MM.1S (cell line): ENCODE measurements at regions not wholly inside any gene's neighbourhood (a gene's known extent, or its start where the extent isn't known, plus 50 kb on each side); places are given as distances from the start of the nearest gene placed in this dataset.
"Not testable (repeated sequence)": the region's sequence is repeated elsewhere in the genome, so short reads cannot be mapped to it uniquely, and the experiment has no call there.

Source experiments
- CTCF ChIP-seq: fragments of 300-600 bp; sonication (generic); IDR thresholded peaks from 2 replicates; pipeline ENCODE4 v1.5.1; 2016; ENCODE audit warnings: antibody characterized with exemption, low read length, mixed read lengths
- EZH2phosphoT487 ChIP-seq: fragments of 300-600 bp; sonication (generic); IDR thresholded peaks from 2 replicates; pipeline ENCODE4 v1.6.1; 2018; ENCODE audit warnings: antibody characterized with exemption, low read length

- not testable (repeated sequence) for TF ChIP-seq CTCF, EZH2phosphoT487
These were observed 122.1 kb downstream of the UNC93B1 start for GRCh38 chr11:67881836-67882235.
